Amniotic epithelial cell (primary cell): ENCODE measurements at regions not wholly inside any gene's neighbourhood (a gene's known extent, or its start where the extent isn't known, plus 50 kb on each side); places are given as distances from the start of the nearest gene placed in this dataset.
"Not testable (repeated sequence)": the region's sequence is repeated elsewhere in the genome, so short reads cannot be mapped to it uniquely, and the experiment has no call there.

Experiments
- DNase-seq: peaks from one replicate; pipeline ENCODE4 v3.0.0-alpha.2; 2010; ENCODE audit warnings: low read depth

DNA sequence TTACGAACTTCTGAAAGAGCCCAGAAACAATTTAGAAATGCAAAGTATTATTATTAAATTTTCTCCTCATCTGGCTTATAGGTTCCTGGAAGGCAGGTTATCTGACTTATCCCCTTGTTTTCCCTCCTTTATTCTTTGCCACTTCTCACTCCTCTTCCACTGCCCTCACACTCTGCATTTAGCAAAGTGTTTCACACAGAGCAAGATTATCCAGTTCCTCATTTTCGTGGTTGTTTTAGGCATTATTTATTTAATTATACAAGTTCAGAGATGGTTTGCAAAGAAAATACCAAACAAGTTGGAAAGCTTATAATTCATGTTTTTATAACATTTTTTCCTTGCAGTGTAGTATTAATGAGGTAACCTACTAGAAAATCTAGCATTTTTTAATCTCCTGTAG is 544.9 kb downstream of the NSUN3 start:
- DNase-seq: no peak

DNA sequence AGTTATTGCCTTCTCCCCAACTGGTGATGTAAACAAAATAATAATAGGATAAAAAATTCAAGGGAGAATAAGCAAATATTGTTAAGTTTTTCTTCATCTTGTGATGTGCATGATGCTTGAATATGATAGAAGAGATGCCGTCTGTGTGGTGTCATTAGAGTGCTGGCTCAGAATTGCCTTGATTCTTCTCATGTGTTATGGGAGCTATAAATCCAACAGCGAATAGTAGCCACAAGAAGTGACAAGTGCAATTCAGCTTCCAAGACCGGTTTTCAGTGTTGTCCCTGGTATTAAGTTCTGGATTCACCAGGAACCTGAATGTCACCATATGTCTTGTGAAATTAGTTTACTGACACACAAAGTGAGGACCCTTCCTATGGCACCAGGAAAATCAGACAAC is 547.0 kb downstream of the NSUN3 start:
- no peak for DNase-seq

DNA sequence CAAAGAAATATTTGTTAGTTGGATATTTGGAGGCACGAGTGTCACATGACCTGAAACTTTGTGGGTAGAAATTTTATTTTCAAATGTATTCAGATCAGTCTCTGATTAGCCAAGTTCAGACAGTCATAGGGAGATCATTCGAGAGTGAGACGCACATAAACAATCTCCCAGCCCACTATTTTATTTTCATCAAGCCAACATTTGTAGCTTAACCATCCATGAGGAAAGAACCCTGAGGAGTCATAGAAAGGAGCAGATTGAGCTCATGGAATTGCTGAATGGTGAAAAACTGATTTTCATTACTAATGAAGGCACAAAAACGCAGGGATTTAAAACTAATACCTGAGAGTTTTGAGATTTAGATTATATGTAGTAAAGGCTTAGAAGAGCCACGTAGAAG is 548.7 kb downstream of the NSUN3 start:
- DNase-seq: no peak

DNA sequence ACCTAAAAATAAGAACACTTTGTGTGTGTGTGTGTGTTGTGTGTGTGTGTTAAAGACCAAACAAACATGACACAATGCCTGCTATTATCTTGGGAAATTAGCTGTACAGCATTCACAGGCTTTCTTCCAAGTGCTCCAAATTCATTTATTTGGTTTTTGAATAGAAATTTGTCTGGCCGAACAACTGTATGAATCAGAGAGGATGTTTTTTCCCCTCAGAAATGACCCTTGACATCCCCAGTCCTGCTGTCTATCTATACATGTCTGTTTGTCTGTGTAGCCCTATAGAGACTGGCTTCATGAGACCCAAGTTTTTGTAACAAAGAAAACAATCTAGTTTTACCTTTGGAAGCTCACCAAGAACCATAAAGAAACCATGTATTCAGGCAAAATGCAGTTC is 549.8 kb downstream of the NSUN3 start:
- no peak for DNase-seq

DNA sequence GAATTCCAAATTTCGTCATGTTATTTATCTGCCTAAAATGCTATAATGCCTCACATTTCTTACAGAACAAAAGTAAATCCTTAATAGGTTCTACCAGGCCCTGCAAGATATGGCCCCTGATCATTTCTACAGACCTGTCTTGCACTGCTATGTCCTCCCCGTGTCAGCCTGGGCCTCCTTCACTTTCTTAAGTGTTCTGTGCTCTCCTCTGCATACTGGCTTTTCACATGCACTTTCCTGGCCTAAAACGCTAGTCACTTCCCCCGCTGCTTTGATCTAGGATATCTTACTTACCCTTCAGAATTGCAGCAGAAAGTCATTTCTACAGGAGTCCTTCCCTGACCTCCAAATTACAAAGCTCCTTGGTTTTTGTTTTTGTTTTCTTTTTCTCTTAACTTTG is 551.3 kb downstream of the NSUN3 start:
- DNase-seq: no peak

DNA sequence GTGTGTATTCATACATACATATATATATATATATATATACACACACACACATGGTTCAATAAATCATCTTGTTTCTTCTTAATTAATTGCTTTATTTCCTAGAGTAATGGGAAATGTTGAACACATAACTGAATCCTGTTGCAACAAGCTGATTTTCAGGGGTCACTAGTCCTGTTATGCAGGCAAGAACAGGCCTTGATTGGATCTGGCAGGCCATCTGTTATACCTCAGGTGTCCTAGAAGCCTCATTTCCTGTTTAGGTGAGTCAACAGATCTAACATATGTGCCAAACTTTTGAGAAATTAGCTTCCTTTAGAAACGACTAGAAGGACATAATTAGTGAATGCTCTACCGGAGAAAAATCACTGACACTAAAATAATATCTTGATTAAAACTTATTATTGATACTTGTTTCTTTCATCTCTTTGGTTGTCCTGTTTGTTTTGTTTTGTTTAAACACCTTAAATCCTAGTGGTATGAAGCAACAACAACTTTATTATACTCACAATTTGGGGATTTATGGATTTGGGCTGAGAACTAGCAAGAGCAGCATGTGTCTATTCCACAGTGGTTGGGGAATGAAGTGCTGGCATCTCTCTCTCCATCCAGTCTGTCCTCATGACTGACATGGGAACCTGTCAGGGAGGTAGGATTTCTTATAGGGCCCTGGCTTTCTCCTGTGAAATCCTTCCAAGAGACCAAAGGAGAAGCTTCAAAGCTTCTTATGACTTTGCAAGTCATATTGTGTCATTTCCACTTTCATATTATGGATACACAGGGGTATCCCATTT is 552.6 kb downstream of the NSUN3 start:
- DNase-seq: peak; percentile 15

DNA sequence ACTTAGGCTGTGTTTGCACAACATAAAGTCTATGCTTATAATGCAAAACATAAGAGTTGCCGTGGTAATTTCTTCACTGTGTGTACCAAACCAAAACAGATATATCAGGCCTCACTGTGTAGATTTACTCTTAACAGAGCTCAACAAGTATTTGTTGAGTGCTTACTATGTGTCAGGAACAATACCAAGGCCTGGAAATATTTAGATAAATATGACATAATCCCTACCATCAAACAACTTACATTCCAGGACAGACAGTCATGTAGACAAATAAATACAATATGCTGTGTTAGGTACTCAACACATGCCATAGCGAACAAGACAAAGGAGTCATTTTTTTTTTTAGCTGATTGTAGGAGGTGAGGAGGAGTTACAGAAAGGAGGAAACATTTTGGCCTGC is 554.0 kb downstream of the NSUN3 start:
- peak; percentile 58 for DNase-seq

DNA sequence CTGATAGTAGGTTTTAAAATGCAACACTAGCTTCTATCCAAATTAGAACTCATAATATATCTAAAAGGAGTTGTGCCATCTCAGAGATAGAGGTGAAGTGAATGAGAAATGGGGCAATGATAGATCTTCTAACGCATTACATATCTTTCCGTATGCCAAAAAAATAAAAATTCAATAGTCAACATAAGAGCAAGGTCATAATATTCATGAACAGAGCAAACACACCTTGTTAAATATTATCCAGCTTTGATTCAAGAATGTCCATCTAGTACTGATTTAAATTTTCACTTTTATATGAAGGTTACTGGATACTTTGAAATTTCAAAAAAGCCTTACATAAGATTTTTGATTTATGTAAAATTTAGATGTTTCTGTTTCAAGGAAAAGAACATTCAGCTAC is 554.5 kb downstream of the NSUN3 start:
- DNase-seq: no peak

DNA sequence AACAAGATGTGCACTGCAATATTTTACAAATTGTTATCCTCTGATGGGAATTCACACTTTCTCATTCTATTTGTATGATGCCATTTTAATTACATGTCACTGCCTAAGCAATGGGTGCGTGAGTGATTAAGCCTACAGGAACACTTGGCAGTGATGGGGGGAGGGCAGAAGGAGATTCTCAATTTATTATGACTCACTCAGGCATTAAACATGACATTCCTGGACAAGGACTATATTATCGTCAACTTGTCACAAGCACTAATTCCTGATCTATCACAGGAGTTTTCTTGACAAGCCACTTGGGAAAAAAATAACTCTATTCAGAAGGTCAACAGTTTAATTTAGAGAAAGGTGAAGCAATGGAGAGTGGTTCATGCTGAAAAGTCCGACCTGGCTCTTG is 556.8 kb downstream of the NSUN3 start:
- DNase-seq: no peak

DNA sequence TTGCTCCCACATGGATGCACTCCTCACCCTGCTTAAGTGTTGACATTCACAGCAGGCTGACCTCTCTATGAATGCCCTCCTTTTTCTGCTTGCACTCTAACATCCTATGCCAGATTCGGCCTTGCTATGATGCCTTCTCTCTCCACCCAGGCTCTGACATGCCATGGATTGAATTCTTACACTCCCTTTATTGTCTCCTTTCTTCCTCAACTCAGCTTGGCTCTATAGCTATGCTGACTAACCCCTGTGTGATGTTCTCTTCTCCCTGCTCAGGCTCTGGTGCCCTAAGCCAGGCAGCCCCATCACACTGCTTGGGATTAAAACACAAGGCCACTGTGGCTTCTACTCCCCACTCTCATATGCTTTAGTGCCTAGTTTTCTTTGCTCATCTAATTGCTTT is 563.7 kb downstream of the NSUN3 start:
- DNase-seq: peak; percentile 6

DNA sequence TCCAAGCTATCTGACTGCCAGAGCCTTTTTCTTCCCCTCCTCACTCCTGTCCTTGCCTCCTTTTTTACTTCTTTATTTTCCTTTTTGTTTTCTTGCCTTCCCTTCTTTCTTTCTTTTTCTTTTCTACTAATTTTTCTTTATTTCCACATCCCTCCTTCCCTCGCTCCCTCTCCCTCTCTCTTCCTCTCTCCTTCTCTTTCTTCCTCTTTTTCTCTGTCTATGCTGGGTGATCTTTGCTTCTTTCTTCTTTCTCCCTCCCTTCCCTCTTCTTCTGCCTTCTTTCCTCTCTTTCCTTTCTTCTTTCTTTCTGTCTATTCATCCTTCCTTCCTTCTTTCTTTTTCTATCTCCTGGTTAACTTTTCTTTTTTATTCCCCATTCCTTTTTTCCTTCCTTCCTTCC is 564.8 kb downstream of the NSUN3 start:
- DNase-seq: no peak

DNA sequence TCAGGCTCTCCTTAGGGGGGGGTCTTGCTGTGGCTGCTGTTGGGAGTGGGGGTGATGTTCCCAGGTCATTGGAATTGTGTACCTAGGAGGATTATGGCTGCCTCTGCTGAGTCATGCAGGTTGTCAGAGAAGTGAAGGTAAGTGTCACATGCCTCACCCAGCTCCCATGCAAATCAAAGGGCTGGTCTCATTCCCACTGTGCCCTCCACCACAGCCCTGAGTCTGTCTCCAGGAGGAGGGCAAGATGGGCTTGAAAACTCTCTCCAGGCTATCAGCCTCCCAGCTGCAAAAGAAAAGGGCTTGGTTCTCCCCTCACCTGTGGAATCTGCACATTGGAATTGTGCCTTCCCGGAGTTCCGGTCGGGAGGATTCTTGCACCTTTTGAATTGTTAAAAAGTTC is 580.5 kb downstream of the NSUN3 start:
- DNase-seq: no peak

DNA sequence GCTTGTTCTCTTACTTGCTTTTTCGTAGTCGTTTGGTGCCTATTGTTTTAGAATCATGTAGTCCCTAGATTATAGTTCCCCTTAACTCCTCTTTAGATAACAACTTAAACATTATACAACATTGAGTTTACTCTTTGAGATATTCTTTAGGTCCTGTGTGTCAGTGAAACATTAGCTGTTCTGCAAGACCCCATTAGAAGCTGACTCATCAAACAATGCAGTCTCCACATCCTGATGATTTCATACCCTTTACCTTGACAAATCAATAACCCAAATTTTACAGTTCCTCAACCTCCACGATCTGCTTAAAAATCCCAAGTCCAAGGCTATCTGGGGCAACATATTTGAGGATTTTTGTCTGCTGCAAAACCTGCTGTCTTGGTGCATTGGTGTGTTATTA is 582.9 kb downstream of the NSUN3 start:
- DNase-seq: no peak

DNA sequence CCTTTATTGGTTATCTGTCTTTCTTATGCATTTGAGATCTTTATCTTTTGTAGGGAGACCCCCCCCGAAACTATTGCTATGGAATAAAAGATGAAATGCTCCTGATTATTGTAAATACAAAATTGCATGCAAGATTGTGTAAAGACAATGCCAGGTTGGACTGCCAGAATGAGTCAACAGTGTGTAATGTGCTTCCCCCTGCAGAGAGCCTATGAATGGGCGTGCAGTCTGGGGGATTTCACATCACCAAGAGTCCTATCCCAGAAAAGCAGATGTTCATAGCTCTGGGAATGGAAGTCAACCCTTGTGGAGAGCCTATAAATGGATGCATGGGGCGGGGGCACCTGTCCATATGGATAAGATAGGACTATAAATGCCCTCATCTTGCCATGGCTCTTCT is 584.3 kb downstream of the NSUN3 start:
- peak; percentile 34 for DNase-seq

DNA sequence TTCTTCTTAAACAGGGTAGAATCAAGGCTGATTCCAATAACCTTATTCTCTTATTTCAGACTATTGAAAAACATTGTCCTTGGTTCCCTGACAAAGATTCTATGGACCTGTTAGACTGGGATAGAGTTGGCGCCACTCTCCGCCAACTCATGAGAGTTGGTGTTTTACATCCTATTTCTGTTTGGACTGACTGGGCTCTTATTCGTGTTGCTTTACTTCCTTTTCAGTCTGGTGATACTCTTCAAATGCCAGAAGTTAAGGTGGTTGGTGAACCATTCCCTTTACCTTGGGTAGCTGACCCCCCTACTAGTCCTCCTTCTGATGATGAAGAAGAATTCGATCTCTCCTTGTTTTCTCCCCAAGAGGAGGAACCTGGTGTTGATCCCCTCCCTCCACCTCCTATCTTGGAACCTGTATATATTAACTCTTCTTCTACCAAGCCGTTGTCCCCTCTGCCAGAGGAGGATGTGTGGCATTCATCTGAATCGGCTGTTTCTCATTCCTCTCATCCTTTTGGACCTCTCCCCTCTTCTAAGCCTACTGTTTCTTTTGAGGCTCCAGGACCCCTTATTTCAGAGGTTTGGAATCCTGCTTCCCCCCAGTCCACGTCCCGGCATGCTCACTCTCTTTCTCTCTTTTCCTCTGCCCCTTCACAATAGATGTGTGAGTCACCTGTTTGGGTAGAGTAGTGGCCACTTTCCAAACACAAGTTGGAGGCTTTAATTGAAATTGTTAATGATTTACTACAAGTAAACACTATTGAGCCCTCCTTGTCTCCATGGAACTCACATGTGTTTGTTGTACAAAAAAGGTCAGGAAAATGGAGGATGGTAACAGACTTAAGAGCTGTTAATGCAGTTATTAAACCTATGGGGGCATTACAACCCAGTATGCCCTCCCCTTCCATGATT is 585.7 kb downstream of the NSUN3 start:
- DNase-seq: not testable (repeated sequence)

DNA sequence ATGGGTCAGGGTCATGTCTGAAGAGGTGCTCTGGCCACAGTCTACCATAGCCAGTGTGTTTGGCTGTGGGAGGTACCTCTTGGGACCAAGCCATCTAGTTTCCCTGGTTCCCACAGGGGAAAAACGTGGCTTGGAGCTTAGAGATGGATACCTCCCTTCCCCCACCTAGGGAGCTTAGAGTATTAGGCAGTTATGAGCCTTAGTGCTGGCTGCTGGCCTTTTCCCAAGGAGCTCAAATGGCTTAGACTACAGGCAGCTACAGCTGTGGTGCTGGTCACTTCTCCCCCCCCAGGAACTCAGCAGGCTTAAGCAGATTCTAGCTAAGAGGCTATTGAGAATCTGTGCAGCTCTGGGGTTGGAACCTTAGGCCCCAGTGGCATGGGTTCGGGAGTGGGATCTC is 591.2 kb downstream of the NSUN3 start:
- no peak for DNase-seq

DNA sequence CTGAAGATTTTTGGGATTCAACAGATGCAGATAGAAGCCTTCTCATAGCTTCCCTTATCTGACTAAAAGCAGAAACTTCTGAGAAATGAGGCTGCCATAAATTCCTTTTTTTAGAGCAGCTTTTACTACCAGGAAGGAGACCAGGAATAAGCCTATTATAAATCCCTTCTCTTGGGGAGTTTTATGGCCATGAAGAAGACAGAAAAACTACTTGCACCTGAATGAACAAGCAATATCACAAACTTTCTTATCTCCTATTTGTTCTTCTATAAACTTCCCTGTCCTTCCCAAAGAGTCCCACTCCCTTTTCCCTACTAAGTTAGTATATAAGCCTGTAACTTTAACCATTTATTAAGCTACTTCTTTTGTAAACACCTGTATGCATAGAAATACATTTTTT is 603.1 kb downstream of the NSUN3 start:
- DNase-seq: no peak

DNA sequence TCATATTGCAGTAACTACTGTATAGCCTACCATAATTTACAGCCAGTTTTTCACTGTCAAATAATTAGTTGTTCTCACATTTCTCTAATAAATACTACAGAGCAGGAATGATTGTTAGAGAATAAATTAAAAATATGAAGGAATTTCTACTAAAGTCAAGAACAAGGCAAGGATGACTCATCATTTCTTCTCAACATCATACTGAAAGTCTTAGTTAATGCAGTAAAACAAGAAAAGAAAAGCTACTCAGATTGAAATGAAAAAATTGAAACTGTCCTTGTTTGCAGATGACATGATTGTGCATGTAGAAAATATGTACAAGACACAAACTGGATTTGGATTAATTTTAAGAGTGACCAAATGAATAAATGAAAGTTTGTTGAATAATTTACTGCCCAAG is 608.2 kb downstream of the NSUN3 start:
- DNase-seq: peak; percentile 27

DNA sequence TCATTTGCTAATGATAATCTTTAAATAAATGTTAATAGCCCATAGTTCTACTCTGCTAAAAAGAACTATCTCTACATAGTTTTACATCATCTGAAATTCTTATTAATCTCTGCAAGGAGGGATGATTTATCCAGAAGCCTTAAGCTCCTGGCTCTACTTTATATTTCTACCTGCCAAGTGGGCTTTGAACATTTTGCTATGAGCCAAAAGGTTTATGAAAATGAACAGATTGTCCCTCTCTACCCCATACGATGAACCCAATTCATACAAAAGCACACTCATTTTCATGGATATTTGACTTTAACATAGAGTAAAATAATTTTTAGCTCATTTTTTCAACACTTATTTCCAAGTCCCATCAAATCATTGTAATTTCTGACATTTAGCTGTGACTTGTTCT is 611.0 kb downstream of the NSUN3 start:
- no peak for DNase-seq

DNA sequence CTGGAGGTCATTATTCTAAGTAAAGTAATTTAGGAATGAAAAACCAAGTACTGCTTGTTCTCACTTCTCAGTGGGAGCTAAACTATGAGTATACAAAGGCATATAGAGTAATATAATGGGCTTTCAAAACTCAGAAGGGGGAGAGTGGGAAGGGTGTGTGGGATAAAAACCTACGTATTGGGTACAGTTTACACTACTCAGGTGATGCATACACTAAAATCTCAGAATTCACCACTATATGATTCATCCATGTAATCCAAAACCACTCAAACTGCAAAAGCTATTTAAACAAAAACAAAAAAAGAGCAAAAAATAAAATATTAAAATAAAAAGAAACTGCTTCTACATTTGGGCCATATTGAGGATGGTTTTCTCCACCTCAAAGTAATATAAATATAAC is 623.3 kb downstream of the NSUN3 start:
- no peak for DNase-seq

DNA sequence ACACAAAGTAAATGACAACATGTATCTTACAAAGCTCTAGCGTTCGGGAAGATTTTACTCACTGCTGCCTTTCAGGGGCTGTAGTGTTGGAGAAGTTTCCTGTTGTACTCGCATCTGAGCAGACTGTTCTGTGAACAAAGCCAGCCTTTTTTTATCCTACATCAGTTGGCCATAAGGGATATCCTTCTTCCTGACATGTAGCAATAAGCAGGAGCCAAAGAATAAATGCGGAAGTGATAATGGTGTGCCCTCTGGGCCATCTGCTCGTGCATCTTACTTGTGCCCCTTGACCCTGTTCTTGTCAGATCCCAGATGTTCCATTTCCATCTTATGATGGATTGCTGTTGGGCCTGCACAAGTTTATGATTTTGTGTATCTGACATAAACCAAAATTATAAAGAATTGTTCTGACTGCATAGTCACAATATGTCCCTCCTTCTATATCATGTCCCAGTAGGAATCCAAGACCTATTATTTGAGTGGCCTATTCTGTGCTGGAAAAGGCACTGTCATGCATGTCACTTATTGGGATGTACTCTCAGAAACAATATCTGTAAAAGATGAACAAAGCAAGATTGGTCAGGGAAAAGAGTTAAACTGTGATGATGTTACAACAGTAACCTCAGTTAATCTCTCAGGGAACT is 631.3 kb downstream of the NSUN3 start:
- DNase-seq: no peak

DNA sequence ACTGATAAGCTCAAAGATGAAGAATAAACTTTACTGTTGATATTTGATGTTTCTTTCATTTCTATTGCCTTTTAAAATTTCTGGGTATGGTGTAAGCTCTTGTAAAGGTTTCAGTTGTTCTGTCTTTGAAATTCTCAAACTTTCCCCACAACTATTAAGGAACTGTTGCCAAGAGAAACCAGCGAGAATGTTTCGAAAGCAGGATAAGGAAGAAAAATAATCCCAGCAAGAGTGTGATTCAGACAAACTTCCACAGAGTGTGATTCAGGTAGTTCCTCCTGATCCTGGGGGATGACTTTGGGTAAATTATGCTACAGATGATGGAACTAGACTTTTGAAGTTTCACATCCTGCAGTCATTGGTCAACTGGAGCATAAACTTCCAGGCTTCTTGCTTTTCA is 632.0 kb downstream of the NSUN3 start:
- peak; percentile 93 for DNase-seq

DNA sequence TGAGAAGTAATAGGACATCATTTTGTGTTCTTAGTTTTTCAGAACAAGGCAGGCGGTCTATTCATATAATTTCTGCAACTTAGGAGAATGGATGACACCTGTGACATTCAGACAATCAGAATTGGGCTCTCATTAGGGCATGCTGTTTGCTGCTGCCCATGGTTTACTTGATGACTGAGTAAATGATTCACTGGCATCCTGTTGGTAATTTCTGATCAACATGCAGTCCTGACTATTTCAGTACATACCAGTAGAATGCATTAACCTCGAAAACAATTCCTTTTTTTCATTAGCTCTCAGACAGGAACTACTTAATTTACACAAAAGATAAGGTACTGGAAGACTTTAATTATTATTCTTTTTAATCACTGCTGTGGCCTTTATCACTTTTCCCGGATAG is 641.6 kb downstream of the NSUN3 start:
- DNase-seq: no peak
